ENCODE measurements at regions not wholly inside any gene's neighbourhood (a gene's known extent, or its start where the extent isn't known, plus 50 kb on each side); places are given as distances from the start of the nearest gene placed in this dataset.
"Not testable (repeated sequence)": the region's sequence is repeated elsewhere in the genome, so short reads cannot be mapped to it uniquely, and the experiment has no call there.

DNA sequence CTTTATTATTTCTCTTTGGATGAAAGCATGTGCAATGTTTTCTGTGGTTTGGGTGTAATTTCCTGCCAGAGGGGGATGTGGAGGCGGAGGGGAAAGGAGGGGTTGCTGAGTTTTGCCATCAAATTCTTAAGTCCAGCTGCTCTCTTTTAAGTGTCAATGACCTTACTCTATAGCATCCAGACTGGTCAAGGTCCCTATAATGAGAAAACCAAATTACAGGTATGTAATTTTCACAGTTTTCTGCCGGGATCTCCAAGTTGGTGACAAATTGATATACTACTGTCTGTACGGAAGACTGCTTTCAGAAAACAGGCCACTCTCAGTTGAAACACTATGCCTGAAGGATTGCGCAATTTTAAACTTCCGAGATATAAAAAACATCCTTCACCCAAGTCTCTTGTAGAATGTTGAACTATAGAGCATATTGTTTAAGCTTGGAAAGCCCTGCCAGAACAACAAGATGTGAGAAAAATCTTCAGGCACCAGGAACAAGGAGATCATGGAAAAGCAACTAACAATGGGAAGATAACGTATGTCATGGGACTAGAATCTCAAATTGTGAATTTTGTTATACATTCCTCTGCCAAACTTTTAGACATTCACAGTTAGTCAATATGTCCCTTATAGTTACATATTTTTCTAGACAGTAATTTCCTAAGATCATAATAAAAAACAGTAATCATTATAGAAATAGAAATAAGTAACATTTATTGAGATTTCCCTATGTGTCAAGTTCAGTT lies 300.7 kb upstream of the SATB1 start:
- DNase-seq, result peak; percentile 38

DNA sequence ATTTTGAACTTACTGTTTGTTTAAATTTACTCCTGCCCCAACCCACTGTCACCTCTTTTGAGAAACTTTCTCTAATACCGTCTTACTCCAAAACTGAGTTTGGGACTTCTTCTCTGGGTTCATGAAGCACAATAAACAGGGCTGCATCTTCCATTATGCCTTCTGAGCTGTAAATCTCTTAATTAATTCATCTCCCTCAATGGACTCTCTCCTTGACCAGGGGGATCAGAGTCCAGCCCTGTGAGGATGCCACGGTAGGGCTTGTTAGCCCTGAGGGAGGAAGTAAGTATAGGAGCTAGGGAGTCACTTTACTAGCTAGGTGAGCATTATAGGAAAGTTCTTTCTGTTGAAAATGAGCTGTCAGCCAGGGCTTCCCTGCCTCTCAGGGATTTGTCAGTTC lies 299.3 kb upstream of the SATB1 start:
- no peak for DNase-seq

DNA sequence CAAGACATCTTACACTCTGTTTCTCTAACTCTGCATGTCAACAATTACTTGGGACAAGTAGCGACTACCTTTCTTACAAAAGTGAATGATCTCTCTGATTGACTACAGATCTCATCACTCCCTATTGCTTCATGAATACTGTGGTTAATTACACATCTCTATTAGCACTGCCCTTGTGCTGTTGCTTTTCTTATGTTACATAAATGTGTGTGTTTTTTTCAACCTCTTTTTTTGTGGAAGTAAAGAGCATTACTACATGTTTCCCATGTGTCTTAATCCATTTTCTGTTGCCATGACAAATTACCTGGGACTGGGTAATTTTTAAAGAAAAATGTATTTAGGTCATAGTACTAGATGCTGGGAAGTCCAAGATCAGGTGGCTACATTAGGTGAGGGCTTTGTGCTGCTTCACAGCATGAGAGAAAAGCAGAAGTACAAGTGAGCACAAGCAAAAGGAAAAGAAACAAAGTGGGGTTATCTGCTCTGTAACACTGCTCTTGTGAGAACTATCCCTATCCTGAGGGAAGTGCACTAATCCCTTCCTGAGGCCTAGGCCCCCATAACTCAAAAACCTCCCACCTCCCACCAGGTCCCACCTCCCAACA lies 298.2 kb upstream of the SATB1 start:
- DNase-seq, result no peak

DNA sequence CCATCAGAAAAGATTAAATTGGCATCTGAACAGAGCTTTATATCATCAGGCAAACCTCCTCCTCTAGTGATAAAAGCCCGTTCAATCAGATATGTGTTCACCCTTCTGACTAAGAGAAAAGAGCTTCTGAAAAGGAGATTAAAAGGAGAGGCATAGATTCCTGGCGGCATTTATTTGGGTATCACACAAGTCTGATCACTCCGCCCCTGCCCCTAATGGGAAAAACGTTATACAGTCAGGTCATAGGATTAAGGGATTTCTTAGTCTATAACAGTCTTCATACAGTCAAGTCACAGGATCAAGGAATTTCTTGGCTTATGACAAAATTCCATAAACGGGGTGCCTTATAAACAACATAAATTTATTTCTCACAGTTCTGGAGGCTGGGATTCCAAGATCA lies 295.4 kb upstream of the SATB1 start:
- no peak for DNase-seq

DNA sequence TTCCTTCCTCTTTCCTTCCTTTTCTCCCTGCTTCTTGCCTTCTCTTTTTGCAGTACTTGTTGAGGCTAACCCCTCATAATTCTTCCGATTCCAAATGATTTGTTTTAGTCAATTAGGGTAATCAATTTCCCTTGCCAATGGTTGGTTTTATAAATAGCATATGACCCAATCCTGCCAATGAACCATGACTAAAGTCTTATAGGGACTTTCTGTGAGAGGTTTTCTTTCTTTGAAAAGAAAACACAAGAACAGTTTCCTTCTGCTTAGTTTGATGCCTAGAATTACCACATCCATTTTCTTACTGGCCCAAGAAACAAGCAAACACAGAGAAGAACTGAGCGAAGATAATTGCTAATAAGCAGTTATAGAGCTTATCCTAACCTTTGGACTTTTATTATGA lies 292.5 kb upstream of the SATB1 start:
- no peak for DNase-seq

DNA sequence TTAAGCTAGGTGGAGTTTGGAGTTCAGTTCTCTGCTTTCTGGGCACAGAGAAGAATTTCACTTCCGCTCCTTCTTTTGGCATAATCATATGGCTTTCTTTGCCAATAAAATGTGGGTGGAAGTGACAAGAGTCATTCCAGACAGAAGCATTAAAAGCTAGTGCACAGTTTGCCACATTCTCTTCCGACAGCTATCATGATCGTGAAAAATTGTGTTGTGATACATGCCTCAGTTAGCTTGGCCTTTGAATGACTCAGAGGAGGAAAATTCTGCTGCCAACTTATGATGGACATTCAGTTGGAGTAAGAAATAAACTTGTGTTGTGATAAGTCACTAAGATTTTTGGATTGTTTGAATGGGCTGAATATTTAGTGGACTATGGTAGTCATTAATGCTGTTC lies 291.7 kb upstream of the SATB1 start:
- no peak for DNase-seq

DNA sequence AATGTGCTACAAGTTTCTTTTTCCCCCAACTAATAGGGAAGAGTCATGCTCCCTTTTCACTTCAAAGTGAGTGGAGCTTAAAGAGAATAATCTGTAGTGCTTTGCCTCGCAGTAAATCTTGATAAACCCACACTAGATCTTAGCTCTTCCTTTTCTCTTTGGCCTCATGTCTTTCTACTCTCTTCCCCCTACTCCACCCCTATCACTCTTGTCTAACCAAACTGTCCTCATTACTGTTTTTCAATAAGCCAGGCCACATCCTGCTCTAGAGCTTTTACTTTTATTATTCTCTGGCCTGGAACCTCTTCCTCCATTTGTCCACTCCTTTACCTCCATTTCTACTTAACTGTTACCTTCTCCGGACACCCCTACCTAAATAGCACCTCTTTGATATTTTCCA lies 291.0 kb upstream of the SATB1 start:
- no peak for DNase-seq

DNA sequence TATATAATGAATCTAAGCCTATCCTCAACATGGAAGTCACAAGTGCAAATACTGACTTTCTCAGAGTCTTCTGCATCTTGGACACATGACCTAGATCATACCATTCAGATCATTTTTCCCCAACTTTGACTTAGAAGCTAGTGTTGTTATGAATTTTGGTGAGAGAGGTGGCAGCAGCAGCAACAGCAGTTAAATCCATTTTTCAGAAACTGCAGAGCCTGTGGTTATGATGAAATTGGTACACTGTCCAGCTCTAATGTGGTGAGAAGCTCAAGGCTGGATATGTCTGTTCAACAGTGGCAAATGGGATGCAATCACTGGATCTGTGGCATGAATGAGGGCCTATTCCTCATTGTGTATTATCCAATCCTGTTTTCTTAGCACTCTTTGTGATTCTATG lies 290.1 kb upstream of the SATB1 start:
- no peak for DNase-seq

DNA sequence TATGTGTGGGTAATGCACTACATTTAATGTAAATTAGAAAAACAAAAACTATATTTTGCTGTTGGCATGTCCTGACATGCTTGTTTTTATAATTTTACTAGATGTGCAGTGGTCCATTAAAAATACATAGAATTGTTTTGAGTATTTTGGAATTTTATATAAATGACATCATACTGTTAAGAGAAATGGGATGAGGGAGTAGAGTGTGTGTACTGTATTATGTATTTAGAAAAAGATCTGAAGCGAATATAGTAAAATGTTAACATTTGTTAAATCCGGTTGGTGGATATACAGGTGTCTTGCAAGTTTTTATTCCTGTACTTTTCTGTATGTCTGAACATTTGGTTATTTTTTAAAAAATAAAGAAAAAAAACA lies 288.4 kb upstream of the SATB1 start:
- no peak for DNase-seq

DNA sequence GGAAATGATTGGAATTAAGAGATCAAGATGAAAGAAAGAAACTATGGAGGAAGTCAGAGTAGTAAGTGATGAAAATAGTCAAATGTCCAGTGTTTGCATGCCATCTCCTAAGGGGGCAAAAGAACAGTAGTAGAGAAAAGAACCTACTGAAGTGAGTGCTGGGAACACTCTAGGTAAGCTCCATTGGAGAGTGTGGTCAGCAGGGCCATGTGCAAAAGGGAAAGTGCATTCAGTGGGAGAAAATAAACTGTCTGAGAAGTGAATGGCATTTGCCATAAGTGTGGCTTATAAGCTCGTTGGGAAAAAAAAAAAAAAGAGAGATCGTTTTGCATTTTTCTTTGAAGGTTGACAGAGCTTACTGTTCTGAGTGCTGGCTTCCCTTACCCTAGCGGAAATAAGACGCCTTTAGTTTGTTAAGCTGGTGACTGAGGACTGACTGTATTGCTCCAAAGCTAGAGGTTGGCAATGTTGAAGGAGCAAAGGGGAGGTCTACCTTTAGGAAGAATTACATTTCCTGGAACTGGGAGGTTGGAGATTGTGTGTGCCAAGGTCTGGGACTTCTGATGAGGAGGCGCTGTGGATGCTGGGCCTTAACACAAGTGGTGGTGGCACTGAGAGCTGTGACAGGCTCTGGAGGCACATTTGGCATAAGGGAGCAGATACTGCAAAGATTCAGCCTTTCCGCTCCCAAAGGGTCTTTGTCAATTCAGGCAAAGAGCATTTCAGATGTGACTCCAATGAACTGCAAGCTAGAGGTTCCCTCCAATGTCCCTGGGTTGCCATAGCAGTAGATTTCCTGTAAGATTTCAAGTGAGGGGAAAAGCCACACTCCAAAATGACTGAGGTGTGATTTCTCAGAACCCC lies 287.8 kb upstream of the SATB1 start:
- DNase-seq, result peak; percentile 33

DNA sequence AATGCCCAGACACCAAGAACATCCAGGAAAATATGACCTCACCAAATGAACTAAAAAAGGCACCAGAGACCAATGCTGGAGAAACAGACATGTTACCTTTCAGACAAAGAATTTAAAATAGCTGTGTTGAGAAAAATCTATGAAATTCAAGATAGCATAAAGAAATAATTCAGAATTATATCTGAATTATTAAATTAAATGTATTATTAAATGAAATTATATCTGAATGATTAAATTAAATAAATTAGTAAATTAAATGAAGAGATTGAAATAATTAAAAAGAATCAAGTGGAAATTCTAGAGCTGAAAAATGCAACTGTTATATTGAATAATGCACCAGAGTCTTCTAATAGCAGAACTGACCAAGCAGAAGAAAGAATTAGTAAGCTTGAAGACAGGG lies 279.2 kb upstream of the SATB1 start:
- DNase-seq, result no peak

DNA sequence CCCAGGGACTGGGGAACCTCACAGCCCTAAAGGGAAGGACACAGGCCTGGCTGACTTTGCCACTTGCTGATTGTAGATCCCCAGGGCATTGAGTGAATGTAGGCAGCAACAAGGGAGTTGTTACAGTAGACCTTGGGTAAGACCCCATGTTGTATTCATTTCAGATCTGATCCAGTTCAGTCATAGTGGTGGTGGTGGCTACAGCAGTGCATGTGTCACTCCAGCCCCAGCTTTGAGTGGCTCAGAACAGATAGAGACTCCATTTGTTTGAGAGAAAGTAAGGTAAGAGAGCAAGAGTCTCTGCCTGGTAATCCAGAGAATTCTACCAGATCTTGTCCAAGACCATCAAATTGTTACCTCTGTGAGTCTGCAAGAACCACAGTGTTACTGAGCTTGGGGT lies 278.7 kb upstream of the SATB1 start:
- DNase-seq, result no peak

DNA sequence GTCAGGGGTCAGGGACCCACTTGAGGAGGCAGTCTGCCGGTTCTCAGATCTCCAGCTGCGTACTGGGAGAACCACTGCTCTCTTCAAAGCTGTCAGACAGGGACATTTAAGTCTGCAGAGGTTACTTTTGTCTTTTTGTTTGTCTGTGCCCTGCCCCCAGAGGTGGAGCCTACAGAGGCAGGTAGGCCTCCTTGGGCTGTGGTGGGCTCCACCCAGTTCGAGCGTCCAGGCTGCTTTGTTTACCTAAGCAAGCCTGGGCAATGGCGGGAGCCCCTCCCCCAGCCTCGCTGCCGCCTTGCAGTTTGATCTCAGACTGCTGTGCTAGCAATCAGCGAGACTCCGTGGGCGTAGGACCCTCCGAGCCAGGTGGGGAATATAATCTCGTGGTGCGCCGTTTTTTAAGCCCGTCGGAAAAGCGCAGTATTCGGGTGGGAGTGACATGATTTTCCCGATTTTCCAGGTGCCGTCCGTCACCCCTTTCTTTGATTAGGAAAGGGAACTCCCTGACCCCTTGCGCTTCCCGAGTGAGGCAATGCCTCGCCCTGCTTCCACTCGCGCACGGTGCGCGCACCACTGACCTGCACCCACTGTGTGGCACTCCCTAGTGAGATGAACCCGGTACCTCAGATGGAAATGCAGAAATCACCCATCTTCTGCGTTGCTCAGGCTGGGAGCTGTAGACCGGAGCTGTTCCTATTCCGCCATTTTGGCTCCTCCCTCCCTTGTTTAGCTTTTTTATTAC lies 268.6 kb upstream of the SATB1 start:
- not testable (repeated sequence) for DNase-seq

DNA sequence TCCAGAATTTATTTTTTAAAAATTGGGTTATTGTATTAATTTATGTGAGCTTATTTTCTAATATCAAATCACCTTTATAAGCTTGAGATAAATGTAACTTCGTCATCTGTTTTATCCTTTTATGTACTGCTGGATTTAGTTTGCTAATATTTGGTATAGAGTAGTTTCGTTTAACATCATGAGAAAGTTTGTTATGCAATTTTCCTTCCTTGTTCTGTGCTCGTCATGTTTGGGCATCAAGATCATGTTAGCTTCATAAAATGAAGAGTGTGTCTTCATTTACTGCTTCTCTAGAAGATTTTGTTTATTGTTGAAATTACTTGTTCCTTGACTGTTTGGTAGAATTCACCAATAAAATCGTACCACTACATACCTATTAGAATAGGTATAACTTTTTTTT lies 262.1 kb upstream of the SATB1 start:
- no peak for DNase-seq

DNA sequence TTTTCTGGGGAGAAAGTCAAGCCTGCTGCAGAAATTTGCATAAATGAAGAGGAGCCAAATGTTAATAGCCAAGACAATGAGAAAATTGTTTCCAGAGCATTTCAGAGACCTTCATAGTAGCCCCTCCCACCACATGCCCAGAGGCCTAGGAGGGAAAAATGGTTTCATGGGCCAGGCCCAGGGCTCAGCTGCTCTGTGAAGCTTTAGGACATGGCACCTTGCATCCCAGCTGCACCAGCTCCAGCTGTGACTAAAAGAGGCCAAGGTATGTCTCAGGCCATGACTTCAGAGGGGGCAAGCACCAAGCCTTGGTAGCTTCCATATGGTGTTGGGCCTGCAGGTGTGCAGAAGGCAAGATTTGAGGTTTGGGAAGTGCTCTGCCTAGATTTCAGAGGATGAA lies 258.8 kb upstream of the SATB1 start:
- DNase-seq, result no peak

DNA sequence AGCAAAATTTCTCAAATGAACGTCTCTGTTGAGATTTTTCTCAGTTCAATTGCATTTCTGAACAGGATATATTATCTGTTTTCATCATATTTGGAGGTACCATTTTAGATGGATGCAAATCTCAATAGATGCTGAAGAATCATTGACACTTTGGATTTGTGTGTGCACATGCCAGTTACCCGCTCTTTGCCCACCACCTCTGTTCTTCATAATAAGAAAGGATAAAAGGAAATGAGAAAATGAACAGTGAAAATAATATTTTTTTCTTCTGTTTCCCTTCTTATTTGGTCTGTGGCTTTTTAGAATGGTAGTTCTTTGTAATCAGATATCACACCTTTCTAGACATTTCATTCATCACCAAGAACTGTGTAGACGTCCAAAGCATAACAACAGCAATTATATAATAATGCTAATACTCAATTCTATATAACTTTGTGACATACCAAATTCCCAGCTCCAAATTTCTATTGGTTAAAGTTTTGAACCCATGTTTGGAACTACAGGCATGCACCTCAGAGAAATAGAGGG lies 256.7 kb upstream of the SATB1 start:
- no peak for DNase-seq

DNA sequence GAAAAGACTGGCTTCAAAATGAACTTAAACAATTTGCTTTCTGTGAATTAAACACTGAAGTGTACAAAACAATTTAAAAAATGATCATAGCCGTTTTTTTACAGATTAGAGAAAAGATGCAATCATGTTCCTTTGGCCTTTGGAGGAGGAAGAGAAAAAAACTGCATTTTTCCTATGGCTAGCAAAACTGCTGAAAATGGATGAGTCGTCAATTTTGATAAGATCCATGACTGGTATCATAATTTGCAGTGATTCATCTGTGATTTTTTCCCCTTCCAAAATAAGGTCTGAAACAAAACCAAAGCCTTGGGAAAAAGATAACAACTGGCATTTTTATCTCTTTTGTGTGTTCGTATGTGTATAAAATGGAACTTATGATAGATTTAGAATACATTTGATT lies 255.6 kb upstream of the SATB1 start:
- DNase-seq, result no peak

DNA sequence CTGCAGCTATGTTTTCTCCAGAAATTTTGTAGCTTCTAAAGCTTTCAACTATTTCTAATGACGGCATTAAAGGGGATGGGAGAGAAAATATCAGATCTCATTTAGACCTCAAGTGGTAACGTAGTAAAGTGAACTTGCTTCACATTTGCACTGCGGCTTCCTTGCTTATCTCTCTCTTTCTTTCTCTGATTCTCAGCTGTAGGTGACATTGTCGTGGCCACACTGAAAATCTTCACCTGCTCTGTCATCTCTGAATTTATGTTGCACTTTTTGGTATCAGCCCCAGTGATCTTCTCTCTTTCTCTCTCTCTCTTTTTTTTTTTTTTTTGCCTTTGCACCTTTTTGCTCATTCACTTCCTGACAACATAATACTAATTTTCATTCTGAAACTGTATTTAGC lies 254.1 kb upstream of the SATB1 start:
- DNase-seq, result peak; percentile 39

DNA sequence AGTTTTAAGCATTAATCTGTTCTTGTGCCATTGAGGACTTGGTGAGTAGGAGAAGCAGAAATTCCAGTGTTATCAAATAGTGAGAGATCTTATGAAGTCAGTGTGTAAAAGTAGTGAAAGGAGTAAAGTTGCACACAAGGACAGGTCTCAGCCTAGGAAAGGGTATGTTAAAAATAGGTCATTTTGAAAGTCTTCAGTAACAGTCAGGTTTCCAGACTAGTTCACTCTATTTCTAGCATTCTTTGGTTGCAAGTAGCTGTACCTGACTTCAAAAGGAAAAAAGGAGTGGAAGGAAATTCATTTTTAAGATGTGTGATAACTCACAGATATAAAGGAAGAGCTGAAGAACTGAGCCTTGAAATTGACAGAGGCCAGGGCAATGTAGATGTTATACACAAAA lies 250.1 kb upstream of the SATB1 start:
- DNase-seq, result no peak

DNA sequence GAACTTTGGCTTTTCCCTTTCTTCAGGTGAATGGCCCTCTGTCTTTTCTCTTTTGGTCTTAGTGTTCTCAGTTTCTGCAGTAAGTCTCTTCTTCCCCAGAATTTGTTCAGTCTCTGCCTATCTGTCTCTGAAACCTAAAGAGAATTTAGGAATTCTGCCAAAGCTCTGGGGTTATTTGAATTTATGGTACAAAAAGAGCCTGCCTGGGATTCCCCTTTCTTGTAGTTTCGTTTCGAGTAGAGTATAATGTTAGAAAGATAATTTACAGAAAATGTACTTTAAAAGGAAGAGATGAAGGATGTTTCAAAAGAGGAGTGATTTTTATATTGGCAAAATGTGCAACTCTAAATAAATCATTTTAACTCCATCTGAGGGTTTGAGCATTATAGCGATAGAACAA lies 247.4 kb upstream of the SATB1 start:
- DNase-seq, result no peak

DNA sequence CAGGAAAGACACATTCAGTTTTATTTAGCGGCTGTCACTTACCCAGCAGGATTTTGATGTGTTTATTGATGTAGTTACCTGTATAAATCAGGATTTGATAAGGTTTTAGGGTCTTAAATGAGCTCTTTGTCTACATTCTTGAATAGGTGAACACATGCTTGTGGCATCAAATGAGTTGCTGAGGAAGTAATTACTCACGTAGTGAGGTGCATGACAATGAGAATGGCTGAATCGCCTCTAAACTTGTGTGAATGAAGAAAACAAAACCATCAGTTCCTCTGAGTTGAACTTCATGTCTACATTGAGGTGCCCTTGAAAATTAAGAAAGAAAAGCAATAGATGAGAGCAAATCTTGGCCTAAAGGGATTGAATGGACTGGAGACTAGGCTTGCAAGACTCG lies 245.6 kb upstream of the SATB1 start:
- DNase-seq, result no peak

DNA sequence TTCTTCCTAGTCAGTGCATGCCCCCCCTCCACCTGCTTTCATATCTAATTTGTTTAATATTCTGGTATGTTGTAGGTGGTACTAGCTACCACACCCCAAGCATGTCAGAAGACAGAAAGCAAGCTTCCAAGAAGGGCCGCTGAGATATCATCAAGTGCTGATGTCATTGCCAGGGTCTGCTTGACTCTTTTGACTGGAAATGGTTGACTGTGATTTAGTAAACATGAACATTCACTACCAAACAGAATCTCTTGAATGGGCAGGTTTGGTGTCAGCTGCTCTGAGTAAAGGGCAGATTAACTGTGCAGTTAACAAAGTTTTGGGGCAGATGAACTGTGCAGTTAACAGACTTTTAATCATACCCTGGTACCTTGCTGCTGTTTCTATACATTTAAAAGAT lies 244.2 kb upstream of the SATB1 start:
- DNase-seq, result no peak

DNA sequence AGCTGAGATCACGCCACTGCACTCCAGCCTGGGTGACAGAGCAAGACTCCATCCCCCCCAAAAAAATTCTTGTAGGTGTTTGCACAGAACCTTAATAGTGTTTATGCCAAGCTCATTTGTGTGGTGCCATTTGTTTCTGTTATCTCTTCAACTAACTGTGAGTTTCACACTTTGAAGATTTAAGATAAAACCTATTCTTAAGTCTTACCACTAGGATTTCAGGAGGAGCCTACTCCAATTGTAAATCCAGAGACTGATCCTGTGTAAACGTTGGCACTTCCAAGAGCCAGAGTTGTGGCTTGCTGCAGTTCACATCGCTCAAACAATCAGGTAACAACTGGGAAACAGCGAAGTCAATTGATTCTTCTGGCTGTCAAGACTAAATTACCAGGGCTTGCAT lies 242.4 kb upstream of the SATB1 start:
- no peak for DNase-seq
